Neuronal stem cell (in vitro differentiated cells): ENCODE measurements at regions not wholly inside any gene's neighbourhood (a gene's known extent, or its start where the extent isn't known, plus 50 kb on each side); places are given as distances from the start of the nearest gene placed in this dataset.

Experiments
- DNase-seq: peaks from one replicate; pipeline ENCODE4 v3.0.0-alpha.2; 2013; ENCODE audit warnings: low spot score
- H2AFZ ChIP-seq: one replicate; pipeline ENCODE4 v1.6.1; 2013; ENCODE audit warnings: mild to moderate bottlenecking, low read length, inconsistent platforms
- H2AK5ac ChIP-seq: 2 replicates; pipeline ENCODE4 v1.6.1; 2013; ENCODE audit warnings: low read depth, mild to moderate bottlenecking, inconsistent platforms, low read length, moderate library complexity, mixed read lengths
- H2BK120ac ChIP-seq: 2 replicates; pipeline ENCODE4 v1.6.1; 2013; ENCODE audit warnings: low read depth, mild to moderate bottlenecking, inconsistent platforms, low read length, moderate library complexity, mixed read lengths
- H2BK12ac ChIP-seq: one replicate; pipeline ENCODE4 v1.6.1; 2013; ENCODE audit warnings: low read length, inconsistent platforms
- H2BK15ac ChIP-seq: 2 replicates; pipeline ENCODE4 v1.6.1; 2013; ENCODE audit warnings: mild to moderate bottlenecking, low read length, inconsistent platforms, mixed read lengths
- H2BK5ac ChIP-seq: one replicate; pipeline ENCODE4 v1.6.1; 2013; ENCODE audit warnings: inconsistent platforms, mild to moderate bottlenecking, low read length, moderate library complexity
- H3K14ac ChIP-seq: one replicate; pipeline ENCODE4 v1.6.1; 2013; ENCODE audit warnings: low read length, inconsistent platforms
- H3K18ac ChIP-seq: 2 replicates; pipeline ENCODE4 v1.6.1; 2013; ENCODE audit warnings: low read length, inconsistent platforms
- H3K23ac ChIP-seq: 2 replicates; pipeline ENCODE4 v1.6.1; 2013; ENCODE audit warnings: low read depth, mild to moderate bottlenecking, mixed read lengths, low read length, inconsistent platforms; ENCODE audit not compliant: poor library complexity
- H3K27ac ChIP-seq: replicated peaks from 3 replicates; pipeline ENCODE4 v1.5.1; 2013; ENCODE audit warnings: low read length, inconsistent platforms
- H3K27me3 ChIP-seq, 3 experiments: 2 replicates each; pipeline ENCODE4 v1.6.1; 2013; ENCODE audit warnings: low read length in 3 of 3, mild to moderate bottlenecking in 2 of 3, inconsistent platforms in 1 of 3, low read depth in 1 of 3, mixed read lengths in 1 of 3, moderate library complexity in 1 of 3; ENCODE audit not compliant: control insufficient read depth in 3 of 3, insufficient read depth in 3 of 3
- H3K36me3 ChIP-seq, 2 donors: replicated peaks in 1 of 2; 2 replicates each; pipeline ENCODE4 v1.6.1; 2013; ENCODE audit warnings: low read length in 2 of 2; ENCODE audit not compliant: control insufficient read depth in 2 of 2, insufficient read depth in 2 of 2
- H3K4ac ChIP-seq: 2 replicates; pipeline ENCODE4 v1.6.1; 2013; ENCODE audit warnings: inconsistent platforms, mild to moderate bottlenecking, low read length, moderate library complexity
- H3K4me1 ChIP-seq, 2 donors: 1 replicate in 1 of 2; 2 replicates in 1 of 2; pipeline ENCODE4 v1.6.1; 2013; ENCODE audit warnings: low read length in 2 of 2, low read depth in 1 of 2; ENCODE audit not compliant: control insufficient read depth in 2 of 2, insufficient read depth in 1 of 2
- H3K4me2 ChIP-seq: one replicate; pipeline ENCODE4 v1.6.1; 2013; ENCODE audit warnings: mild to moderate bottlenecking, low read length, inconsistent platforms; ENCODE audit not compliant: insufficient read depth, poor library complexity, severe bottlenecking
- H3K4me3 ChIP-seq, 2 donors: 2 replicates each; pipeline ENCODE4 v1.5.1; 2013; ENCODE audit warnings: low read length in 2 of 2, mild to moderate bottlenecking in 2 of 2, inconsistent platforms in 1 of 2, moderate library complexity in 1 of 2
- H3K79me1 ChIP-seq: one replicate; pipeline ENCODE4 v1.6.1; 2013; ENCODE audit warnings: low read depth, mild to moderate bottlenecking, inconsistent platforms, low read length, moderate library complexity
- H3K9ac ChIP-seq: one replicate; pipeline ENCODE4 v1.6.1; 2013; ENCODE audit warnings: mild to moderate bottlenecking, low read depth, low read length, inconsistent platforms; ENCODE audit not compliant: poor library complexity
- H3K9me3 ChIP-seq, 2 donors: replicated peaks in 1 of 2; 2 replicates each; pipeline versions ENCODE3 to v1.6.1; 2013; ENCODE audit warnings: low read length in 2 of 2, mild to moderate bottlenecking in 2 of 2, inconsistent platforms in 1 of 2, low read depth in 1 of 2, mixed read lengths in 1 of 2, moderate library complexity in 1 of 2; ENCODE audit not compliant: control insufficient read depth in 2 of 2, insufficient read depth in 1 of 2
- H4K8ac ChIP-seq: one replicate; pipeline ENCODE4 v1.6.1; 2013; ENCODE audit warnings: low read depth, mild to moderate bottlenecking, inconsistent platforms, low read length, moderate library complexity
- H4K91ac ChIP-seq: one replicate; pipeline ENCODE4 v1.6.1; 2013; ENCODE audit warnings: low read length, low read depth, mild to moderate bottlenecking, inconsistent platforms; ENCODE audit not compliant: poor library complexity
- WGBS, 2 donors: extraction: QIAGEN DNeasy Blood & Tissue Kit; methylation state at CpG; one replicate each; pipeline ENCODE4 v1.1.7; 2013; ENCODE audit warnings: missing lambda C conversion rate in 2 of 2, mixed read lengths in 1 of 2; ENCODE audit not compliant: insufficient read length in 2 of 2, insufficient replicate concordance in 1 of 2; ENCODE audit errors: extremely low coverage in 2 of 2; 5-methylcytosine and 5-hydroxymethylcytosine counted together

DNA sequence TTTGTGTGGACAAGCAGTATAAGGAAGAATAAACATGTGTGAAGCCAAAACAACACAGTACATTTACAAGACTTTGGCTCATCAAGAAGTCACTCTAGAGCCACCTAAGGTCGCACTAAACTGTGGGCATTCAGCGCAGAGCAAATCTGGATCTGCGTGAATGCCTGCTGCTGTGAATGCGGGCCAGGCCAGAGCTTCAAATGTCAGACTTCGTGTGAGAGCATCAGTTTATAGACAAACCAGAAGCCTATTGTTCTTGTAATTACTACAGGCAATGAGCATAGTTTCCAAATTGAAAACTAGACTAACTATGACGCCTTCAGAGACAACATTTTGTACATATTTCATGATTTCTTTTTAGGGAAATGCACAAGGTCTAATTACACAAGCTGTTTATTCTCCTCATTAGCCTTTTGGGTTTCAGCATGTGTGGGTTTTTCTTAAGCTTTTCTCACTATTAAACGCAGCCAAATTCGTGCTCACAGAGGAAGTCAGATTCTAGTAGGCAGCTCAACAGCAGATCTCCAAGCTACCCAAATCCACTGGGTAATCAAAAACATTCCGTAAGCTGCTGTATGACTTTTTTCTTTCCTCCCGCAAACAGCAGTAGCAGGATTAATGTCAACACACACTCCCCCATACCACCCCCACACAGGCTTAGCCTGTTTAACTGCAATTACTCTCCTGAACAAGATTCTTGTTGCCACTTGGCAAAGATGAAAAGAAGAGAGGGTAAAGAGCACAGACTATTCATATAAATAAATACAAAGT lies 84.5 kb upstream of the SETMAR start:
- no CpG with 5 or more reads among the region's 10 CpGs for WGBS, 2 donors
- Histone ChIP-seq H2BK5ac (no peak overlapping the region), H2AK5ac (no peak overlapping the region), H3K23ac (no peak overlapping the region), H3K4me3 (no peak overlapping the region), H3K27me3 (no peaks in the 10 kb centered on the region), H4K91ac (no peak overlapping the region), H3K18ac (no peak overlapping the region), H3K4ac (no peak overlapping the region), H4K8ac (no peak overlapping the region), H3K4me1 (peaks cover 0 to 3% of the 10 kb centered on the region in 2 donors), H3K9me3 (no peaks in the 10 kb centered on the region), H2BK15ac (no peak overlapping the region), H2BK120ac (no peak overlapping the region), H3K14ac (no peak overlapping the region), H3K79me1 (no peaks in the 10 kb centered on the region), H3K4me2 (no peak overlapping the region), H3K36me3 (no peaks in the 10 kb centered on the region), H3K27ac (peak overlapping the region; percentile 21), H3K9ac (no peak overlapping the region), H2AFZ (no peak overlapping the region), H2BK12ac (no peak overlapping the region)
- no peak for DNase-seq

DNA sequence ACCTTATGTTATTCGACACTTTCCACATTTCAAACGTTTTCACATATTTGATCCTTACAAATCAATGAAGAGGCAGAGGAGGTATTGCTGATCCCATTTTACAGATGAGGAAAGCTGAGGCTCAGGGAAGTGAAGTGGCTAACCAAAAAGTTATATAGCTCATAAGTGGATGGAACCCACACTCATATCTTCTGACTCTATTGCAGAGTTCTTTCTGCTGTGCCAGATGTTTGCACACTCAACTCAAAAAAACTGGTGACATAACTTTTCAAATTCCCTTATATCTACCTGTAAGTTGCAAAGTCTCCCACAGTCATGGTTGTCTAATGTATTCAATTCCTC lies 84.0 kb upstream of the SETMAR start:
- H3K9ac ChIP-seq = no peak overlapping the region
- no peaks in the 10 kb centered on the region for H3K36me3 ChIP-seq
- H3K4me2 ChIP-seq = no peak overlapping the region
- no peak overlapping the region for H2AK5ac ChIP-seq
- no peak overlapping the region for H3K23ac ChIP-seq
- H2BK15ac ChIP-seq = no peak overlapping the region
- H3K4me3 ChIP-seq = no peak overlapping the region
- WGBS, 2 donors = no CpG with 5 or more reads among the region's 2 CpGs
- H2AFZ ChIP-seq = no peak overlapping the region
- no peak for DNase-seq
- H3K4me1 ChIP-seq = peaks cover 0 to 3% of the 10 kb centered on the region in 2 donors
- H3K27me3 ChIP-seq = no peaks in the 10 kb centered on the region
- H2BK5ac ChIP-seq = no peak overlapping the region
- H3K4ac ChIP-seq = no peak overlapping the region
- H3K27ac ChIP-seq = no peak overlapping the region
- H4K91ac ChIP-seq = no peak overlapping the region
- no peaks in the 10 kb centered on the region for H3K79me1 ChIP-seq
- H4K8ac ChIP-seq = no peak overlapping the region
- no peak overlapping the region for H2BK12ac ChIP-seq
- H2BK120ac ChIP-seq = no peak overlapping the region
- H3K14ac ChIP-seq = no peak overlapping the region
- no peak overlapping the region for H3K18ac ChIP-seq
- no peaks in the 10 kb centered on the region for H3K9me3 ChIP-seq

DNA sequence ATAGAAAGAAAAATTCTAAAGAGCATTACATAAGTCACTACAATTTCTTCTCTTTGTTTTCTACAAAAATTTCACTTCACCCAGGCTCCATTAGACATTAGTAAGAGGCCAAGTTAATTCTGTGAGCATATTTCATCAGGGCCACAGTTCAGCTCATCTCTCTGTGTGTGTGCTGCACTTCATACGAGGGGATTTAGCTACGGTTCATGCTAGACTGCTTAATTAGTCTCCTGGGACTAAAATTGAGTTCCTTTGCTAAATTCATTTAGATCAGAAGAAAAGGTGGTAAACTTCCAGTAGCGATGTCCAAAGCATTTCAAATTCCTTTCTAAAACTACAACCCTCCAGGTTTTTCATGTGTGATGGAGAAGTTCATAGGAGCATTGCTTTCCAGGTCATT lies 83.1 kb upstream of the SETMAR start:
- Histone ChIP-seq H3K4me3 (no peak overlapping the region), H3K9me3 (no peaks in the 10 kb centered on the region), H2BK12ac (no peak overlapping the region), H3K79me1 (no peaks in the 10 kb centered on the region), H3K36me3 (no peaks in the 10 kb centered on the region), H3K14ac (no peak overlapping the region), H3K27ac (no peak overlapping the region), H2BK5ac (no peak overlapping the region), H2BK15ac (no peak overlapping the region), H4K8ac (no peak overlapping the region), H3K23ac (no peak overlapping the region), H3K18ac (no peak overlapping the region), H4K91ac (no peak overlapping the region), H3K27me3 (no peaks in the 10 kb centered on the region), H3K9ac (no peak overlapping the region), H2BK120ac (no peak overlapping the region), H2AFZ (no peak overlapping the region), H2AK5ac (no peak overlapping the region), H3K4ac (no peak overlapping the region), H3K4me2 (no peak overlapping the region), H3K4me1 (peaks cover 0 to 3% of the 10 kb centered on the region in 2 donors)
- DNase-seq = no peak
- no CpG with 5 or more reads among the region's 3 CpGs for WGBS, 2 donors

DNA sequence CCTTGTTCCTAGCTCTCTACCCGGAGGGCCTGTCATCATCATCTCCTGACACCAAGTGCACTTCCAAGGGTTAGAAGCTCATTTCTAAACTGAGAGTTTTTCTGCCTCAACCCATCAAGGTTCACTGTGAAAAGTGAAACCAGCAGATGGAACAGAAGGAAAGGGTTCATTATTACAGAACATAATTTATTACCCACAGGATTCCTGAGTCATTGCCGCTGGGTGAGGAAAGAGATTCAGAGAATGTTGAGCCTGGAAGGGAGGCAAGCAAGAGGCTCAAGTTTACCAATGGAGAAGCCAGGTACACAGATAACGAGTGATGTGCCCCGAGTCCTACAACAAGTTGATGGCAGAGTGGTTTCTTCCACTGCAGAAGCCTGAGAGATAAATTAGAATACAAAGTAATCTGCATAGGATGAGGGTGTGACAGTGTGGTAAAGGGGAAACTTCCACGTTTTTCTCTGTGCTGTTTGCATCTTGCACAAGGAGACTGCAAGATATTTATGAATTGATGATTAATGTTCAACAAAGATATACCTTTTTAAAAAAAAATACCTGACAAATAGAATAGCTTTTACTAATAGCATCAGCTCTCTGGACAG lies 80.5 kb upstream of the SETMAR start:
- Histone ChIP-seq H3K27me3 (no peaks in the 10 kb centered on the region), H3K27ac (no peak overlapping the region), H3K4me3 (no peak overlapping the region), H3K4me2 (no peak overlapping the region), H2BK5ac (no peak overlapping the region), H4K8ac (no peak overlapping the region), H2BK15ac (no peak overlapping the region), H3K4me1 (peaks cover 0 to 5% of the 10 kb centered on the region in 2 donors), H3K9ac (no peak overlapping the region), H3K14ac (no peak overlapping the region), H3K4ac (no peak overlapping the region), H3K23ac (no peak overlapping the region), H3K79me1 (no peaks in the 10 kb centered on the region), H2BK120ac (no peak overlapping the region), H3K36me3 (no peaks in the 10 kb centered on the region), H4K91ac (no peak overlapping the region), H2BK12ac (no peak overlapping the region), H2AFZ (no peak overlapping the region), H2AK5ac (no peak overlapping the region), H3K18ac (no peak overlapping the region), H3K9me3 (no peaks in the 10 kb centered on the region)
- no peak for DNase-seq
- no CpG with 5 or more reads among the region's 5 CpGs for WGBS, 2 donors
